NCI-H187 (cell line): ENCODE measurements at regions not wholly inside any gene's neighbourhood (a gene's known extent, or its start where the extent isn't known, plus 50 kb on each side); places are given as distances from the start of the nearest gene placed in this dataset.

Source experiments
- DNase-seq, 2 experiments: peaks; one replicate each; lab custom pipeline; 2025; lab: John Stamatoyannopoulos, UW

- no peak for DNase-seq
These were observed 228.6 kb downstream of the TTLL7 start for GRCh38 chr1:83770319-83770661.

GRCh38 chr1:83769594-83770318 is 229.2 kb downstream of the TTLL7 start:
- no peak for DNase-seq

DNA sequence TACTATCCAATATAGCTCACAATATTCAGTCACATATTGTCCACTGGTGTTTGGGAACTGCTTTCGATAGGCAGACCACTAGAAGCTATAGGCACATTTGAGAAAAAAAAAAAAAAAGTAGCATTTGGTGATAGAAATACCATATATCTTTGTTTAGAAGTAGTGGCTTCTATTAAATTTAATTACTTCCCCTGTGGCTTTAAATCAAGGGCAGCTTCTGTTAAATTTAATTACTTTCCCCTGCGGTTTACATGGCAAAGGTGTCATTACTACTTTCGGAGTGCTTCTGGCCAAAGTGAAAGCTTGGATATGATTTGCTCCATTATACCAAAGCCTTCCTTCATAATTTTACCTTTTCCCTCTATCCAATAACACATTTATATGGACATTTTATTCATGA is 229.9 kb downstream of the TTLL7 start:
- DNase-seq: no peak

GRCh38 chr1:83766241-83766691 is 232.7 kb downstream of the TTLL7 start:
- no peak for DNase-seq

DNA sequence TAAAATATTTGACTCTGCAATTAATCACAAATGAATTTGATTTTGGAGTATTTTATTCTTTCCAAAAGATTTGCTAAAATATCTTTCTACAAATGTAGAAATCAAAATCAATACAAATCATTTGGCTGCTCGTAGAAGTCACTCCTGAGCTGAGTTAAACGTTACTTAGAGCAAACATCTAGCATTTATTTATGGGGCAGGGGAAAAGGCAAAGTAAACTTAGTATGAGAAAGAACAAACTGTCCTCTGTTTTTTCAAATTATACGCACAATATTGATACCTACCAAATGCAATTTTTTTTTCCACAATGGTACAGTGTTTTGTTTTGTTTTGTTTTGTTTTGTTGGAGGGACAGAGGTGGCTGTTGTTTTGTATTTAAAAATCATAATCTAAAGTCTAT is 233.8 kb downstream of the TTLL7 start:
- DNase-seq: no peak

DNA sequence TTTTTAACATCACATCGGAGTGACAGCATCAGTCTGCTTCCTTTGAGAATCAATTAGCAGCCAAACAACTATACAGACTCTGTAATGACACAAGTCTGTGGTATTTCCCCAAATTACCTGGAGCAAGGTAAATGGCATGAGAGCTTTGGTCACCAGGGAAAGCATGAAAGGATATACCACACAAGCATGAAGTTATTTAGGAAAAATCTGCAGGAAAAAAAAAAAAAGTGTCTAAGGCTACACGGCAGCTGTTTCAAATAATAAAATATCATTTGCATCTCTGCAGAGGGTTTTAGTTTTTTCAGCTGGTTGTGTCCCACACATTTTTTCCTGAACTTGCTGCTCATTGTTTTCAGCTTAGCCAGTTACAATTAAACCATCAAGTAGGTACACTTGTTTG is 234.7 kb downstream of the TTLL7 start:
- no peak for DNase-seq

- DNase-seq: no peak
These were observed 235.4 kb downstream of the TTLL7 start for GRCh38 chr1:83763361-83764095.

DNA sequence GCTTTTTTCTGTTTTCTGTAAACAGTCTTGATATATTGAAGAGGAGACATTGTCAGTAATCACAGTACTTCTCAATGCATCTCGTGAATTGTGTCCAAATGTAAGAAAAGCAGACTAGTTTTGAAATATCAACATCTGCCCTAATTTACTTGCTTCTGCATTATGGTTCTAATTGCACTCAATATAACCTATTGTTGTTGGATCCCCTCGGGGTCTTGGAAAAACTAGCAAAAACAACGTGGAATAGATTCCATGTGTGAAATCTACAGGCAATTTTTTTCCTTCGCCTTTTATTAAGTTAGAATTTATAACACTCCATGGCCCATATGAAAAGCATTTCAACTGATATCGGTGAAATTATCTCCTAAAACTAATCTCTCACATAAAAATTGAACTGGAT is 236.5 kb downstream of the TTLL7 start:
- DNase-seq: no peak

DNA sequence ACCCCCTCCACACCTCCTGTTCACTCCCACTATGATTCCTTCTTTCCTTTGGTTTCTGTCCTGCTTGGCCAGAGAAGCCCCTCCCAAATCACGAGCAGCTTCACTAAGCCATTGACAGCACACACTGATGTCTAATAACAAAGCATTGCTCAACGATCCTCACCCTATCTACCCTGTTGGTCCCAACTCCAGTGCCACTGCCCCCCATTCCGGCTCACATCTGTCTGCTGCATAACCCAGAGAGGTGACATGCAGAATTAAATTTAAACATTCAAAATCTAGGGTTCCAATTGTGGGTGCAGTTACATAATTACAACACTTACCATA is 236.9 kb downstream of the TTLL7 start:
- no peak for DNase-seq

DNA sequence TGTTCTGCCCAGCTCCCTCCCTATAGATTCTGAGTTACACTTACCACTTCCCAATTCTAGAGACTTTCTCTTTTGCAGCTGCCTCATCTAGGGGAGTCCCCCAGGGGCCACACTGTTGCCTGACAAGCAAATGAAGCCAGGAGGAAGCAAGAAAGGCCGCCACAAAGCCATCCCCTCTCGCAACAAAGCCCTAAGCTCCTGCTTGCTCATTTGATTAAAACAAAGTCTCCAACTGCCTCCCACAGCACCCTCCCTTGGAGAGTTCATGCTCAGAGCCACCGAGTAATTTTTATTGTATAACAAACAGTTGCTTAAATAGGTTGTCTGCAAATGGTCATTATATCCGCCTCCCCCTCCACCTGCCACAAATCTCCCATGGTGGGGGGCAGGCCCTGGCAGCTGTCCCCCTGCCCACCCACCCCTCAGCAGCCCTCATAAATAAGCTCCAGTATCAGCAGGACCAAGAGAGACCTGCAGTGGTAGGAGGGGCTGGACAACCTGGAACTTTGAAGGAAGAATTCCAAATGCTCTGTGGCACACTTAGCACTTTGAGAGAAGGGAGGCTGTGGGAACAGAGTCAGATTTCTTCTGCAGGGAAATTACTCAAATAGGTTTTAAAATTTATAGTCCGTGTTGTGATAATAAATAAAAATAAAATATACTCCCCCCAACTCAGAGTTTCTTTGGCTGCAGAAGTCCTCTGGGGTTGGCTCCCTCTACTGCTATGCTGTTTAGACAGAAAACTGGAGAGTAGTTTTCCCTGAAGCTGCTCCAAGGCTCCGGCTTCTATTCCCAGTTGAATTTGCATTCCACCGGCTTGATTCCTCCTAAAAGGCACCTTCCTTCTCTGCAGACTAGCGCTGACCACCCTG is 237.5 kb downstream of the TTLL7 start:
- no peak for DNase-seq

DNA sequence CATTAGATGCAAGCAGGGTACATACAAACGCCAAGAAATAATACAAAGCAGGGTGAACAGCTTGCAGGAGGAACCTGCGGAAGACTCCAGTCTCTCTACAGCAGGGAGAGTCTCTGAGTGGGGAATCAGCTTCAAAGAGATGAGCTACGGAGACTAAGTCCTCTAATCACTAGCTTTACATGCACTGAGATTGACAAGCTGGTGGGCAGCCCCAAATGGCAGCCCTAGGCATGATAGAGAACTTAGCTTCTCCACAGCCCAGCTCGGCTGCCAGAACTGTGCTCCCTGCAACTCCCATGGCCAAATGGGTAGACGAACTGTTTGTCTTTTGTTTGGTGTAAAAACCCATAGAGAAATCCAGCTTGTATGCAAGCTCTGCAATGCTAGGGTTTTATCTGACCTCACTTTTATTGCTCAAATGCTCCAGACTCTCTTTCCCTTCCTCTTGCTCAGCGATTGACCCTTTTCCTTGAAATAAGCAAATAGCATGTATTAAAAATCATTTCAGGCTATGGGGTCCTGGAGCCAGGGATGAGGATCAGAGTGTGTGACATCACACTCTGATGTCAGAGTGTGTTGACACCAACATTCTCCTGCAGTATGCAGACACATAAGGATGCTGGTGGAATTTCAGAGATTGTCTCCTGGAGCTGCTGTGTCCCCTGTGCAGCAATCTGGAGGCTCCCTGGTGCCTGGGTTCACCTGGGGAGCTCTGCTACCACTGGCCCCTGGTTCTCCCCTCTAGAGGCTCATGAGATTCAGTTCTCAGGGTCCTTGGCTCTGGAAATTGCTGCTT is 238.5 kb downstream of the TTLL7 start:
- DNase-seq: no peak

DNA sequence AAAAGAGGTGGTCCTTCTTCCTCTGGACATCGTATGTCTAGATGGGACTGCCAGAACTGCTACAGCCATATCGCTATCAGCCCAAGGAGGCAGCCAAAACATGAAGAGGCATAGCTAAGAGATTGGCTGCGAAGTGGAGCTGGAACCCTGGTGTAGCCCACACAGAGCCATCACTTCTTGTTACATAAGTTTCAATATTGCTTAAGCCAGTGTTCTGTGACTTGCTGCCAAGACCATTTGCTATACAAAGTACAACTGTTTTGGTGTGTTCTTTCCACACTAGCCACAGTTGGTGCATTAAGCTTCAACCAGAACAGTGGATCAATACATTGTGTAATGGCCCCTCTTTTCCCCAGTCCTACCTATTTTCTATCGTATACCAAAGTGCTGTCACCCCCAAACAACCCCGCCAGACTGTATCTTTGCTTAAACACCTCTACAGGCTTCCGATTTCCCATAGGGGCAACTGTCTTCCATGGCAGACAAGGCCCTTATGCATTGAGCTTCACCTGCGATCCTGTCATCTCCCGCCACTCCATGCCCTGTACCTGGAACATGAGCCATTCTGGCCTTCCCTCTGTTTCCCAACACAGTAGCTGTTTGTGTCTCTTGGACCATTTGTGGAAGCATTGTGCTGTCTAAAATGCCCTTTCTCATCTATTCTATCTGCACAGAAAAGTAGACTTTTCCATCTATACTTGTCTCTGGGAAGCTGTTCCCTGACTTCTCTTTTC is 241.8 kb downstream of the TTLL7 start:
- DNase-seq: no peak

DNA sequence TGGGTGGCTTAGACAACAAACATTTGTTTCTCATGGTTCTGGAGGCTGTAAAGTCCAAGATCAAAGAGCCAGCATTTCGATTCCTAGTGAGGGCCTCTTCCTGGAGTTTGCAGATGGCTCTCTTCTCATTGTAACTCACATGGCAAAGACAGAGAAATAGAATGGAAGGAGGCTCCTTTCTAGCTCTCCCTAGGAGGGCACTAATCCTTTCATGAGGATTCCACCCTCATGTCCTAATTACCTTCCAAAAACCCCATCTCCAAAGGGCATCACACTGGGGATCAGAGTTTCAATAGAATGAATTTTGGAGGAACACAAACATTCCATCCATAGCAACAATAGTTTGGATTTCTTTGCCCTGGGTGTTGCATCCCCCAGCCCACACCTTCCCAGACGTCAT is 247.3 kb downstream of the TTLL7 start:
- no peak for DNase-seq

- no peak for DNase-seq
These were observed 248.7 kb downstream of the TTLL7 start for GRCh38 chr1:83750201-83750600.

- no peak for DNase-seq
These were observed 251.0 kb downstream of the TTLL7 start for GRCh38 chr1:83747853-83748482.

DNA sequence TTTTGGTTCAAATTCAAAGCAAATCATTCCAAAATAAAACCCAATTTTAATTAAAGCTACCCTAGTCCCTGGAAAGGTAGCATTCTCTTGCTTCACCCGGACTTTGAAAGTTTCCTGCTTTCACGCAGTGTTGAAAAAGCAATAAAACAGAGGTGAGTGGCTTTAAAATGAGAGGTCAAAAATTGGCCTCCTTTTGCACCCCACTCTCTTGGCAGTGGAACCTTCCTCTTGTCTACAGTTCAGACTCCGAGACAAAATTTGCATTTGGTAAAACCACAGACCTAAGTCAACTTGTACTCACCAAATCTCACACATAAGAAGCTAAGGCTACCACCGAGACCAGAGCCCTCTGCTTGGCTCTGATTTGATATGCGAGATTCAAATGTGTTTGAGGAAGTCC is 252.7 kb downstream of the TTLL7 start:
- DNase-seq: no peak

DNA sequence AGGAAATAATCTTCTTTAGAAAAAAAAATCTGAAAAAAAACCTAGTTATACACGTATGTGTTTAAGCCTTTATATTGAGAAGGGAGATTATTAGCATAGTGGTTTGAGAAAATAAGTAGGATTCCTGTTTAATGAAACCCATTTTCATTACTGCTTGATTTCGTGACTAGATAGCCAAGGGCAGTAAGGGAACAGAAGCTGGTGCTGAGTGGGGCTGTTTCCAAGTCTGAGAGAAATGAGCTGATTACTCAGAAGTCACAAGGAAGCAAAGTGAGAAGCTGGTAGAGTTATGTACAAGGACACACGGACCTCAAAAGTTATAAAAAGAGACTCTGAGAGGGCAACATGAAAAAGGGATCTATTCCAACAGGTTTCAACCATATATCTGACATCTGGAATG is 256.5 kb downstream of the TTLL7 start:
- no peak for DNase-seq

- no peak for DNase-seq
These were observed 257.2 kb downstream of the TTLL7 start for GRCh38 chr1:83741770-83742169.

DNA sequence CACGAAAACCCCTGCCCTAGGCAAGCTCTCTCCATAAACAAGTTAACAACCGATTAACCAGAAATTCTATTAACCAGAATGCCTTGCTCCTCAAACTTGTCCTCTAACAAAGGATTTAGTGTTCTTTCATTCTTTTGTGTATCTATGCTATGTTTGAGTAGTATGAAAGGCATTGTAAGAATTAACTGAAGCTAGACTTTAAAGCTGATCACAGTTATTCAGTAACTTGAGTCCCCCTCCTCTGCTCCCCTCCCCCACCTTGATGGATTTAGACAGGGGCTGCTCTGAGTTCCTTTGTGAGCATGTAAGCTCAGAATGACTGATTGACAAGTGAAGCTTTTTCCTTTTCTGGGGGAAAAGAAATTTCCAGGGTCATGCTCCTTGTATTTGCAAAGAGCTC is 257.6 kb downstream of the TTLL7 start:
- no peak for DNase-seq

DNA sequence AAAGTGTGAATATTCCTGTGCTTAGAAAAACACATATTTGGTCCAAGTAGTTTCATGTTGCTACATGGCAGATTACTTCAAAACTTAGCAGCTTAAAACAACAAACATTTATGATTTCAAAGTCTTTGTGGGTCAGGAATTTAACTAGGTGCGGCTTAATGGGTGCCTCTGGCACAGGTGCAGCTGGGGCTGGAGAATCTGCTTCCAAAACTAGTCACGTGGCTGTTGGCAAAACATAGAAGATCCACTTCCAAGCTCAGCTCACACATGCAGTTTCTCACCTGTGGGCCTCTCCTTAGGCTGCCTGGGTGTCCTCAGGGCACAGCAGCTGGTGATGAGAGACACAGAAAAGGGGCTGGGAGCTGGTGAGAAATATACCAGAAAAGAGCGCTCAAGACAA is 263.4 kb downstream of the TTLL7 start:
- no peak for DNase-seq

DNA sequence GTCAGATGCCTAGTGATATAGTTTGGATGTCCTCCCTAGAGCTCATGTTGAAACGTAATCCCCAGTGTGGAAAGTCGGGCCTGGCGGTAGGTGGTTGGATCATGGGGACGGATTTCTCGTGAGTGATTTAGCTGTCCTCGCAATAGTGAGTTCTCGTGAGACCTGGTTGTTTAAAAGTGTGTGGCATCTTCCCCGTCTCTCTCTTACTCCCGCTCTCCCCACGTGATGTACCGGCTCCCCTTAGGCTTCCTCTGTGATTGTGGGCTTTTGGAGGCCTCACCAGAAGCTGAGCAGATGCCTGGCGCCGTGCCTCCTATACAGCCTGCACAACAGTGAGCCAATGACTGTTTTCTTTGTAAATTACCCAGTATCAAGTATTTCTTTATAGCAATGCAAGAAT is 264.5 kb downstream of the TTLL7 start:
- DNase-seq: no peak
